Upper lobe of right lung (tissue), 1 donor: ENCODE measurements at regions not wholly inside any gene's neighbourhood (a gene's known extent, or its start where the extent isn't known, plus 50 kb on each side); places are given as distances from the start of the nearest gene placed in this dataset.
"Not testable (repeated sequence)": the region's sequence is repeated elsewhere in the genome, so short reads cannot be mapped to it uniquely, and the experiment has no call there.

Source experiments
- ATAC-seq: fragments of 200-7000 bp; cut with Tn5 transposase; one replicate; pipeline ENCODE4 v1.9.1; 2020; ENCODE audit warnings: mild to moderate bottlenecking, moderate library complexity
- DNase-seq: peaks from one replicate; pipeline ENCODE4 v3.0.0-alpha.2; 2020
- H3K27ac ChIP-seq: fragments of 200-600 bp; one replicate; pipeline ENCODE4 v1.8.0; 2022
- H3K27me3 ChIP-seq: fragments of 200-600 bp; one replicate; pipeline ENCODE4 v1.8.0; 2022; ENCODE audit warnings: mild to moderate bottlenecking
- H3K36me3 ChIP-seq: fragments of 200-600 bp; one replicate; pipeline ENCODE4 v1.8.0; 2022
- H3K4me1 ChIP-seq: fragments of 200-600 bp; one replicate; pipeline ENCODE4 v1.8.0; 2022
- H3K4me3 ChIP-seq: fragments of 200-600 bp; one replicate; pipeline ENCODE4 v1.8.0; 2022; ENCODE audit warnings: mild to moderate bottlenecking
- H3K9me3 ChIP-seq: fragments of 200-600 bp; one replicate; pipeline ENCODE4 v1.8.0; 2022
- CTCF ChIP-seq: fragments of 200-600 bp; IDR thresholded peaks from one replicate; pipeline ENCODE4 v1.8.0; 2022; ENCODE audit warnings: antibody characterized with exemption
- intact Hi-C: fragments of 100-400 bp; cut with DNase I; formaldehyde crosslinking; loops from one replicate; pipeline ENCODE4 v1.11.0; 2022
- donor health status: DM: no; HTN: yes; CAD: no; lungs with severe emphysema.

GRCh38 chr19:57027360-57027759 is 92.4 kb upstream of the USP29 start:
- Histone ChIP-seq H3K4me1 (no peaks in the 10 kb centered on the region), H3K36me3 (no peaks in the 10 kb centered on the region), H3K27me3 (no peaks in the 10 kb centered on the region), H3K4me3 (no peak overlapping the region), H3K27ac (no peak overlapping the region), H3K9me3 (no peaks in the 10 kb centered on the region)
- ATAC-seq: no peak
- intact Hi-C loops: no loop called here
- no peak for TF ChIP-seq CTCF
- DNase-seq: no peak

GRCh38 chr19:57028804-57029525 is 90.8 kb upstream of the USP29 start:
- DNase-seq (no peak), ATAC-seq (no peak)
- intact Hi-C loops: no loop called here
- Histone ChIP-seq H3K27ac (no peak overlapping the region), H3K27me3 (no peaks in the 10 kb centered on the region), H3K9me3 (no peaks in the 10 kb centered on the region), H3K4me1 (no peaks in the 10 kb centered on the region), H3K36me3 (no peaks in the 10 kb centered on the region), H3K4me3 (no peak overlapping the region)
- no peak for TF ChIP-seq CTCF

- intact Hi-C loops: no loop called here
- ATAC-seq: no peak
- H3K9me3 ChIP-seq: no peaks in the 10 kb centered on the region
- DNase-seq: no peak
- no peaks in the 10 kb centered on the region for H3K4me1 ChIP-seq
- no peak overlapping the region for H3K27ac ChIP-seq
- TF ChIP-seq CTCF: no peak
- H3K27me3 ChIP-seq: no peaks in the 10 kb centered on the region
- H3K4me3 ChIP-seq: no peak overlapping the region
- no peaks in the 10 kb centered on the region for H3K36me3 ChIP-seq
Measured at GRCh38 chr19:57031106-57031505, 88.7 kb upstream of the USP29 start.

GRCh38 chr19:57033576-57033975 is 86.2 kb upstream of the USP29 start:
- no peak for ATAC-seq
- no peaks in the 10 kb centered on the region for H3K36me3 ChIP-seq
- intact Hi-C loops: no loop called here
- DNase-seq: no peak
- no peak overlapping the region for H3K27ac ChIP-seq
- H3K9me3 ChIP-seq: no peaks in the 10 kb centered on the region
- no peaks in the 10 kb centered on the region for H3K4me1 ChIP-seq
- no peak for TF ChIP-seq CTCF
- no peak overlapping the region for H3K4me3 ChIP-seq
- H3K27me3 ChIP-seq: no peaks in the 10 kb centered on the region

GRCh38 chr19:57034544-57034943 is 85.2 kb upstream of the USP29 start:
- TF ChIP-seq CTCF: no peak
- H3K9me3 ChIP-seq: no peaks in the 10 kb centered on the region
- ATAC-seq (no peak), DNase-seq (no peak)
- H3K36me3 ChIP-seq: no peaks in the 10 kb centered on the region
- H3K4me1 ChIP-seq: no peaks in the 10 kb centered on the region
- no peak overlapping the region for H3K27ac ChIP-seq
- no peak overlapping the region for H3K4me3 ChIP-seq
- intact Hi-C loops: no loop called here
- H3K27me3 ChIP-seq: no peaks in the 10 kb centered on the region

- DNase-seq, H3K27ac ChIP-seq, H3K36me3 ChIP-seq, ATAC-seq, H3K27me3 ChIP-seq, H3K4me3 ChIP-seq, intact Hi-C loops, H3K4me1 ChIP-seq, H3K9me3 ChIP-seq: not testable (repeated sequence)
Measured at GRCh38 chr19:57035740-57036139, 84.0 kb upstream of the USP29 start.
